C4-2B (cell line): ENCODE measurements at regions not wholly inside any gene's neighbourhood (a gene's known extent, or its start where the extent isn't known, plus 50 kb on each side); places are given as distances from the start of the nearest gene placed in this dataset.

Experiments
- H3K27ac ChIP-seq: fragments of 450-650 bp; 2 replicates; pipeline ENCODE4 v1.5.1; 2017
- CTCF ChIP-seq: fragments of 450-650 bp; conservative IDR thresholded peaks from 2 replicates; pipeline ENCODE4 v1.5.1; 2017; ENCODE audit warnings: mild to moderate bottlenecking
- ZFX ChIP-seq: fragments of 450-650 bp; IDR thresholded peaks from 2 replicates; pipeline ENCODE4 v1.6.1; 2017

- TF ChIP-seq CTCF (no peak), ZFX (no peak)
- H3K27ac ChIP-seq = no peak overlapping the region
These were observed 328.5 kb upstream of the SOX2 start for GRCh38 chr3:181383201-181383600.

GRCh38 chr3:181382656-181383055 is 329.1 kb upstream of the SOX2 start:
- H3K27ac ChIP-seq = no peak overlapping the region
- TF ChIP-seq ZFX = no peak
- TF ChIP-seq CTCF = no peak

GRCh38 chr3:181379278-181379677 is 332.4 kb upstream of the SOX2 start:
- H3K27ac ChIP-seq = no peak overlapping the region
- TF ChIP-seq ZFX = no peak

GRCh38 chr3:181369637-181370036 is 342.1 kb upstream of the SOX2 start:
- TF ChIP-seq ZFX (no peak), CTCF (no peak)
- H3K27ac ChIP-seq = no peak overlapping the region

GRCh38 chr3:181363231-181363630 is 348.5 kb upstream of the SOX2 start:
- TF ChIP-seq ZFX (no peak), CTCF (no peak)
- H3K27ac ChIP-seq = no peak overlapping the region

- H3K27ac ChIP-seq = no peak overlapping the region
- TF ChIP-seq ZFX (no peak), CTCF (no peak)
These were observed 349.3 kb upstream of the SOX2 start for GRCh38 chr3:181362378-181362777.

GRCh38 chr3:181358562-181358961 is 353.2 kb upstream of the SOX2 start:
- TF ChIP-seq ZFX = no peak
- TF ChIP-seq CTCF = no peak
- H3K27ac ChIP-seq = no peak overlapping the region

GRCh38 chr3:181358060-181358459 is 353.7 kb upstream of the SOX2 start:
- TF ChIP-seq ZFX (no peak), CTCF (no peak)
- no peak overlapping the region for H3K27ac ChIP-seq
